ENCODE measurements at regions not wholly inside any gene's neighbourhood (a gene's known extent, or its start where the extent isn't known, plus 50 kb on each side); places are given as distances from the start of the nearest gene placed in this dataset.

DNA sequence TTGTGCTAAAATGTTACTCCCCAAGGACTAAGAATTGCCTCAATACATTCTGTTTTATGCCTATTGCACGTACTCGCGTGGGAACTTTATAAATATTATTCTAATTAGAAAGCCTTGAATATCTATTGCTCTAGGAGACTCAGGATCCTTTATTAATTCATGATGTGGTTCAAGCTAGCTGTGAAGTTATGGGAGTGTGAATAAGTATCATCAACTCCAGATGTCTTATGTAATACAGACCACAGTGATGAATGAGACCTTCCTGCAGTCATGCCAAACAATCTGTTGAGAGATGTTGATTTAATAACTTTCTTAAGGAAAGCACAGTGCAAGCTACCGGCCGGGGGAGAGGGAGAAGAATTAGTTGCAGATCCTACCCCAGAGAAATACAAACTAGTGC, 519.2 kb upstream of the ZP4 start:
- no peaks in the 10 kb centered on the region for H4K20me1 ChIP-seq (ENCODE audit: low read depth, low read length)
- H2AFZ ChIP-seq (ENCODE audit: low read depth, low read length, severe bottlenecking), result no peak overlapping the region
- no peaks in the 10 kb centered on the region for H3K79me2 ChIP-seq (ENCODE audit: insufficient read depth, low read length)
- no peak overlapping the region for H3K4me3 ChIP-seq (ENCODE audit: insufficient read depth, low read length, poor library complexity, severe bottlenecking)
- no peaks in the 10 kb centered on the region for H3F3A ChIP-seq (ENCODE audit: insufficient read depth)
- no peak overlapping the region for H3K4me2 ChIP-seq (ENCODE audit: low read depth, low read length, poor library complexity, severe bottlenecking)
- no peaks in the 10 kb centered on the region for H3K36me3 ChIP-seq (ENCODE audit: low read length)
- no peak overlapping the region for H3K9ac ChIP-seq (ENCODE audit: low read length)
- H3K9me3 ChIP-seq (ENCODE audit: insufficient read depth, low read length), result no peaks in the 10 kb centered on the region
- no peak overlapping the region for H3K27ac ChIP-seq (ENCODE audit: low read depth, low read length)
- no peaks in the 10 kb centered on the region for H3K9me2 ChIP-seq (replicated peaks; ENCODE audit: insufficient read depth, low read length)
- H3K27me3 ChIP-seq (ENCODE audit: low read length), result no peaks in the 10 kb centered on the region
- TF ChIP-seq EZH2phosphoT487 (conservative IDR thresholded peaks at IDR 0.05; ENCODE audit: low read length), result no peak
- TF ChIP-seq, protein P1, sequence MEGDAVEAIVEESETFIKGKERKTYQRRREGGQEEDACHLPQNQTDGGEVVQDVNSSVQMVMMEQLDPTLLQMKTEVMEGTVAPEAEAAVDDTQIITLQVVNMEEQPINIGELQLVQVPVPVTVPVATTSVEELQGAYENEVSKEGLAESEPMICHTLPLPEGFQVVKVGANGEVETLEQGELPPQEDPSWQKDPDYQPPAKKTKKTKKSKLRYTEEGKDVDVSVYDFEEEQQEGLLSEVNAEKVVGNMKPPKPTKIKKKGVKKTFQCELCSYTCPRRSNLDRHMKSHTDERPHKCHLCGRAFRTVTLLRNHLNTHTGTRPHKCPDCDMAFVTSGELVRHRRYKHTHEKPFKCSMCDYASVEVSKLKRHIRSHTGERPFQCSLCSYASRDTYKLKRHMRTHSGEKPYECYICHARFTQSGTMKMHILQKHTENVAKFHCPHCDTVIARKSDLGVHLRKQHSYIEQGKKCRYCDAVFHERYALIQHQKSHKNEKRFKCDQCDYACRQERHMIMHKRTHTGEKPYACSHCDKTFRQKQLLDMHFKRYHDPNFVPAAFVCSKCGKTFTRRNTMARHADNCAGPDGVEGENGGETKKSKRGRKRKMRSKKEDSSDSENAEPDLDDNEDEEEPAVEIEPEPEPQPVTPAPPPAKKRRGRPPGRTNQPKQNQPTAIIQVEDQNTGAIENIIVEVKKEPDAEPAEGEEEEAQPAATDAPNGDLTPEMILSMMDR (IDR thresholded peaks at IDR 0.05; ENCODE audit: insufficient read depth, low read length, poor library complexity, severe bottlenecking), result no peak

GRCh38 chr1:238409191-238409850, 518.6 kb upstream of the ZP4 start:
- no peak overlapping the region for H3K27ac ChIP-seq (ENCODE audit: low read depth, low read length)

GRCh38 chr1:238408737-238409136, 518.0 kb upstream of the ZP4 start:
- TF ChIP-seq, protein P1 (IDR thresholded peaks at IDR 0.05; ENCODE audit: insufficient read depth, low read length, poor library complexity, severe bottlenecking), result no peak
- no peak for TF ChIP-seq EZH2phosphoT487 (conservative IDR thresholded peaks at IDR 0.05; ENCODE audit: low read length)

More at GRCh38 chr1:238409191-238409850, 518.6 kb upstream of the ZP4 start:
- H3K9me2 ChIP-seq (replicated peaks; ENCODE audit: insufficient read depth, low read length), result no peaks in the 10 kb centered on the region
- H3K9me3 ChIP-seq (ENCODE audit: insufficient read depth, low read length), result no peaks in the 10 kb centered on the region
- H3K79me2 ChIP-seq (ENCODE audit: insufficient read depth, low read length), result no peaks in the 10 kb centered on the region
- no peaks in the 10 kb centered on the region for H4K20me1 ChIP-seq (ENCODE audit: low read depth, low read length)
- no peaks in the 10 kb centered on the region for H3K27me3 ChIP-seq (ENCODE audit: low read length)
- H3K4me3 ChIP-seq (ENCODE audit: insufficient read depth, low read length, poor library complexity, severe bottlenecking), result no peak overlapping the region
- TF ChIP-seq, protein P1 (IDR thresholded peaks at IDR 0.05; ENCODE audit: insufficient read depth, low read length, poor library complexity, severe bottlenecking), result no peak
- TF ChIP-seq EZH2phosphoT487 (conservative IDR thresholded peaks at IDR 0.05; ENCODE audit: low read length), result no peak
- no peak overlapping the region for H2AFZ ChIP-seq (ENCODE audit: low read depth, low read length, severe bottlenecking)
- H3F3A ChIP-seq (ENCODE audit: insufficient read depth), result no peaks in the 10 kb centered on the region
- no peak overlapping the region for H3K4me2 ChIP-seq (ENCODE audit: low read depth, low read length, poor library complexity, severe bottlenecking)
- H3K9ac ChIP-seq (ENCODE audit: low read length), result no peak overlapping the region
- H3K36me3 ChIP-seq (ENCODE audit: low read length), result no peaks in the 10 kb centered on the region

More at GRCh38 chr1:238408737-238409136, 518.0 kb upstream of the ZP4 start:
- Histone ChIP-seq H3K4me3 (ENCODE audit: insufficient read depth, low read length, poor library complexity, severe bottlenecking) (no peak overlapping the region), H3K9me3 (ENCODE audit: insufficient read depth, low read length) (no peaks in the 10 kb centered on the region), H3K9me2 (replicated peaks; ENCODE audit: insufficient read depth, low read length) (no peaks in the 10 kb centered on the region), H3K36me3 (ENCODE audit: low read length) (no peaks in the 10 kb centered on the region), H3K4me2 (ENCODE audit: low read depth, low read length, poor library complexity, severe bottlenecking) (no peak overlapping the region), H3K27ac (ENCODE audit: low read depth, low read length) (no peak overlapping the region), H3K9ac (ENCODE audit: low read length) (no peak overlapping the region), H3F3A (ENCODE audit: insufficient read depth) (no peaks in the 10 kb centered on the region), H4K20me1 (ENCODE audit: low read depth, low read length) (no peaks in the 10 kb centered on the region), H2AFZ (ENCODE audit: low read depth, low read length, severe bottlenecking) (no peak overlapping the region), H3K79me2 (ENCODE audit: insufficient read depth, low read length) (no peaks in the 10 kb centered on the region), H3K27me3 (ENCODE audit: low read length) (no peaks in the 10 kb centered on the region)
